HG03139 (cell line): ENCODE measurements at regions not wholly inside any gene's neighbourhood (a gene's known extent, or its start where the extent isn't known, plus 50 kb on each side); places are given as distances from the start of the nearest gene placed in this dataset.

Experiments used
- ATAC-seq: cut with Tn5 transposase; IDR thresholded peaks from one replicate; pipeline ENCODE4 v1.9.1; 2021; ENCODE audit not compliant: unreplicated experiment

GRCh38 chr1:164477343-164477742 lies 81.6 kb upstream of the PBX1 start:
- no peak for ATAC-seq

DNA sequence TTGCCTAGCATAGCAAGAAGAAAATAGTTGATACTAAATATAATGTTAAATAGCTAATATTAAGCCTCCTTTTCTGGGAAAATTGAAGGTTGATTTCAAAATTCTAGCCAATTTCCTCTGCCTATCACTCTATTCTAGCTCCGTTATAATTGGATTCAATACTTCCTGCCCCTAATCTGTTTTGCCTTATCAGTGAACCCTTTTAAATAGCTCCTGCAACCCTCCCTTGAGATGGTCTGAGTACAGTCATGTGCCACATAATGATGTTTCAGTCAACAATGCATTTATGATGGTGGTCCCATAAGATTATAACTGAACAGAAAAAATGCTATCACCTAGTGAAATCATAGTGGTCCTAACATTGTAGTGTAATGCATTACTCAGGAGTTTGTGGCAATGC lies 79.7 kb upstream of the PBX1 start:
- no peak for ATAC-seq

GRCh38 chr1:164480285-164480907 lies 78.6 kb upstream of the PBX1 start:
- no peak for ATAC-seq

DNA sequence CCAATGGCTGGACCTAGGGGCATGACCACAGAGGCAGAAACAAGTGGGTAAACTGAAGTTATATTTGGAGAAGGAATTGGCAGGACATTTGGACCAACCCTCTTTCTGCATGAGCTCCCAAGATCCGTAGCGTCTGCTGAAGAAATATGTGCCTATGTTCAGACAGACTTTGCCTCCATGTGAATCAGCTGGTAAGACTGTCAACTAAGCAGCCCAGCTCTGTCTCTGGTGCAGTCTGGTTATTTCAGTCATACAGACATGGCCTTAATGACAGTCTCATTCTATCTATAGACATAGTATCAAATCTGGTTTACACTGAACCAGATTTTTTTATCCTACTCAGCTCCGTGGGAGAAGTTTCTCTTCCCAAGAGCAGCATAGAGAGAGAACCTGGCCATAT lies 63.1 kb upstream of the PBX1 start:
- no peak for ATAC-seq

- no peak for ATAC-seq
These were observed 60.2 kb upstream of the PBX1 start for GRCh38 chr1:164498792-164499191.

GRCh38 chr1:164504749-164505148 lies 54.2 kb upstream of the PBX1 start:
- no peak for ATAC-seq
